GM12878 (cell line): ENCODE measurements at regions not wholly inside any gene's neighbourhood (a gene's known extent, or its start where the extent isn't known, plus 50 kb on each side); places are given as distances from the start of the nearest gene placed in this dataset.

ENCODE experiments used
- CEBPB ChIP-seq, 2 experiments: fragments of 150-350 bp in 1 of 2; IDR thresholded peaks; 2 replicates each; pipeline ENCODE4 v1.6.1; 2012 to 2014; ENCODE audit warnings: low read depth in 2 of 2, low read length in 2 of 2, borderline replicate concordance in 1 of 2, inconsistent platforms in 1 of 2
- CTCF ChIP-seq, 3 experiments: IDR thresholded peaks in 2 of 3; conservative IDR thresholded peaks in 1 of 3; 2 replicates each; pipeline ENCODE4 v1.5.1; 2011; ENCODE audit warnings: low read depth in 3 of 3, low read length in 3 of 3, mild to moderate bottlenecking in 3 of 3, control low read depth in 2 of 3, moderate library complexity in 2 of 3, inconsistent platforms in 1 of 3, mixed read lengths in 1 of 3; ENCODE audit not compliant: control insufficient read depth in 2 of 3, insufficient read depth in 1 of 3; ENCODE audit errors: extremely low read depth in 1 of 3
- E4F1 ChIP-seq: fragments of 450-650 bp; IDR thresholded peaks from 2 replicates; pipeline ENCODE4 v1.6.1; 2018; ENCODE audit warnings: borderline replicate concordance, mild to moderate bottlenecking; ENCODE audit not compliant: partially characterized antibody
- HDAC2 ChIP-seq: fragments of 200-600 bp; sonication (generic); IDR thresholded peaks from 2 replicates; pipeline ENCODE4 v1.6.1; 2017
- KLF5 ChIP-seq: fragments of 450-650 bp; IDR thresholded peaks from 2 replicates; pipeline ENCODE4 v1.6.1; 2014; ENCODE audit warnings: mild to moderate bottlenecking; ENCODE audit not compliant: partially characterized antibody
- MAX ChIP-seq: IDR thresholded peaks from 2 replicates; pipeline ENCODE4 v1.6.1; 2012; ENCODE audit warnings: low read depth, low read length, improper control_type of control experiment
- NFYB ChIP-seq: IDR thresholded peaks from 2 replicates; pipeline ENCODE4 v1.6.1; 2011; ENCODE audit warnings: low read depth, mild to moderate bottlenecking, low read length, improper control_type of control experiment, moderate library complexity; ENCODE audit not compliant: insufficient read depth
- PAX5 ChIP-seq: IDR thresholded peaks from 2 replicates; pipeline ENCODE4 v1.6.1; 2011; ENCODE audit warnings: low read depth, low read length, borderline replicate concordance
- POLR2A ChIP-seq: IDR thresholded peaks from 2 replicates; pipeline ENCODE4 v1.6.1; 2011; ENCODE audit warnings: low read depth, mild to moderate bottlenecking, low read length
- RCOR1 ChIP-seq: conservative IDR thresholded peaks from 2 replicates; pipeline ENCODE4 v1.6.1; 2012; ENCODE audit warnings: low read depth, low read length, improper control_type of control experiment
- SIX5 ChIP-seq: IDR thresholded peaks from 2 replicates; pipeline ENCODE4 v1.6.1; 2011; ENCODE audit warnings: mild to moderate bottlenecking, low read depth, low read length, moderate library complexity; ENCODE audit not compliant: severe bottlenecking
- SREBF2 ChIP-seq: IDR thresholded peaks from 2 replicates; pipeline ENCODE4 v1.6.1; 2012; ENCODE audit warnings: mild to moderate bottlenecking, low read length

- TF ChIP-seq NFYB = no peak
- TF ChIP-seq SIX5 = no peak
- no peak for TF ChIP-seq POLR2A
- no peak for TF ChIP-seq RCOR1
- no peak for TF ChIP-seq CTCF (IDR thresholded peaks at IDR 0.05 in 2 of 3, conservative IDR thresholded peaks at IDR 0.05 in 1 of 3; ENCODE audit: control insufficient read depth in 2 of 3, extremely low read depth in 1 of 3, insufficient read depth in 1 of 3, low read depth in 3 of 3, low read length in 3 of 3)
- no peak for TF ChIP-seq PAX5
- no peak for TF ChIP-seq CEBPB (IDR thresholded peaks at IDR 0.05; ENCODE audit: borderline replicate concordance in 1 of 2, low read depth in 2 of 2, low read length in 2 of 2)
- no peak for TF ChIP-seq HDAC2
- no peak for TF ChIP-seq KLF5
- TF ChIP-seq MAX = no peak
- TF ChIP-seq E4F1 = no peak
- TF ChIP-seq SREBF2 = no peak
Measured at GRCh38 chr7:47689558-47689957, 107.6 kb upstream of the TNS3 start.
